ENCODE measurements at regions not wholly inside any gene's neighbourhood (a gene's known extent, or its start where the extent isn't known, plus 50 kb on each side); places are given as distances from the start of the nearest gene placed in this dataset.

GRCh38 chr14:89626233-89626806 lies 209.3 kb upstream of the FOXN3 start:
- H3K4me2 ChIP-seq (ENCODE audit: low read length): no peak overlapping the region
- no peaks in the 10 kb centered on the region for H4K20me1 ChIP-seq (ENCODE audit: insufficient read depth)
- no peaks in the 10 kb centered on the region for H3F3A ChIP-seq (ENCODE audit: insufficient read depth, low read length, poor library complexity, severe bottlenecking)
- H3K9ac ChIP-seq (ENCODE audit: low read length): no peak overlapping the region
- no peaks in the 10 kb centered on the region for H3K27me3 ChIP-seq (ENCODE audit: insufficient read depth, low read depth, low read length)
- H3K27ac ChIP-seq (ENCODE audit: low read length): no peak overlapping the region
- no peak overlapping the region for H3K4me3 ChIP-seq (ENCODE audit: low read length)
- H3K79me2 ChIP-seq (replicated peaks; ENCODE audit: insufficient read depth, low read length): no peaks in the 10 kb centered on the region
- no peaks in the 10 kb centered on the region for H3K36me3 ChIP-seq (ENCODE audit: insufficient read depth, low read length)
- H3K9me2 ChIP-seq (ENCODE audit: insufficient read depth, low read length): no peaks in the 10 kb centered on the region
- H2AFZ ChIP-seq (ENCODE audit: low read depth, low read length): no peak overlapping the region
- TF ChIP-seq, protein P1, sequence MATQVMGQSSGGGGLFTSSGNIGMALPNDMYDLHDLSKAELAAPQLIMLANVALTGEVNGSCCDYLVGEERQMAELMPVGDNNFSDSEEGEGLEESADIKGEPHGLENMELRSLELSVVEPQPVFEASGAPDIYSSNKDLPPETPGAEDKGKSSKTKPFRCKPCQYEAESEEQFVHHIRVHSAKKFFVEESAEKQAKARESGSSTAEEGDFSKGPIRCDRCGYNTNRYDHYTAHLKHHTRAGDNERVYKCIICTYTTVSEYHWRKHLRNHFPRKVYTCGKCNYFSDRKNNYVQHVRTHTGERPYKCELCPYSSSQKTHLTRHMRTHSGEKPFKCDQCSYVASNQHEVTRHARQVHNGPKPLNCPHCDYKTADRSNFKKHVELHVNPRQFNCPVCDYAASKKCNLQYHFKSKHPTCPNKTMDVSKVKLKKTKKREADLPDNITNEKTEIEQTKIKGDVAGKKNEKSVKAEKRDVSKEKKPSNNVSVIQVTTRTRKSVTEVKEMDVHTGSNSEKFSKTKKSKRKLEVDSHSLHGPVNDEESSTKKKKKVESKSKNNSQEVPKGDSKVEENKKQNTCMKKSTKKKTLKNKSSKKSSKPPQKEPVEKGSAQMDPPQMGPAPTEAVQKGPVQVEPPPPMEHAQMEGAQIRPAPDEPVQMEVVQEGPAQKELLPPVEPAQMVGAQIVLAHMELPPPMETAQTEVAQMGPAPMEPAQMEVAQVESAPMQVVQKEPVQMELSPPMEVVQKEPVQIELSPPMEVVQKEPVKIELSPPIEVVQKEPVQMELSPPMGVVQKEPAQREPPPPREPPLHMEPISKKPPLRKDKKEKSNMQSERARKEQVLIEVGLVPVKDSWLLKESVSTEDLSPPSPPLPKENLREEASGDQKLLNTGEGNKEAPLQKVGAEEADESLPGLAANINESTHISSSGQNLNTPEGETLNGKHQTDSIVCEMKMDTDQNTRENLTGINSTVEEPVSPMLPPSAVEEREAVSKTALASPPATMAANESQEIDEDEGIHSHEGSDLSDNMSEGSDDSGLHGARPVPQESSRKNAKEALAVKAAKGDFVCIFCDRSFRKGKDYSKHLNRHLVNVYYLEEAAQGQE (IDR thresholded peaks at IDR 0.05; ENCODE audit: borderline replicate concordance): no peak
- TF ChIP-seq RAD21 (conservative IDR thresholded peaks at IDR 0.05) (no peak), EZH2 (IDR thresholded peaks at IDR 0.05; ENCODE audit: borderline replicate concordance, insufficient read depth, low read length, poor library complexity, severe bottlenecking) (no peak), POLR2AphosphoS5 (IDR thresholded peaks at IDR 0.05) (no peak), SMC3 (conservative IDR thresholded peaks at IDR 0.05; ENCODE audit: poor library complexity) (no peak), EP300 (conservative IDR thresholded peaks at IDR 0.05; ENCODE audit: poor library complexity, severe bottlenecking) (no peak), MXI1 (conservative IDR thresholded peaks at IDR 0.05; ENCODE audit: poor library complexity, severe bottlenecking) (no peak), TAF1 (IDR thresholded peaks at IDR 0.05; ENCODE audit: low read depth) (no peak)
- TF ChIP-seq, protein P2, sequence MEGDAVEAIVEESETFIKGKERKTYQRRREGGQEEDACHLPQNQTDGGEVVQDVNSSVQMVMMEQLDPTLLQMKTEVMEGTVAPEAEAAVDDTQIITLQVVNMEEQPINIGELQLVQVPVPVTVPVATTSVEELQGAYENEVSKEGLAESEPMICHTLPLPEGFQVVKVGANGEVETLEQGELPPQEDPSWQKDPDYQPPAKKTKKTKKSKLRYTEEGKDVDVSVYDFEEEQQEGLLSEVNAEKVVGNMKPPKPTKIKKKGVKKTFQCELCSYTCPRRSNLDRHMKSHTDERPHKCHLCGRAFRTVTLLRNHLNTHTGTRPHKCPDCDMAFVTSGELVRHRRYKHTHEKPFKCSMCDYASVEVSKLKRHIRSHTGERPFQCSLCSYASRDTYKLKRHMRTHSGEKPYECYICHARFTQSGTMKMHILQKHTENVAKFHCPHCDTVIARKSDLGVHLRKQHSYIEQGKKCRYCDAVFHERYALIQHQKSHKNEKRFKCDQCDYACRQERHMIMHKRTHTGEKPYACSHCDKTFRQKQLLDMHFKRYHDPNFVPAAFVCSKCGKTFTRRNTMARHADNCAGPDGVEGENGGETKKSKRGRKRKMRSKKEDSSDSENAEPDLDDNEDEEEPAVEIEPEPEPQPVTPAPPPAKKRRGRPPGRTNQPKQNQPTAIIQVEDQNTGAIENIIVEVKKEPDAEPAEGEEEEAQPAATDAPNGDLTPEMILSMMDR (IDR thresholded peaks at IDR 0.05; ENCODE audit: poor library complexity, severe bottlenecking): no peak
- H3K9me3 ChIP-seq (ENCODE audit: low read length): peaks cover 3% of the 10 kb centered on the region

GRCh38 chr14:89625731-89626232 lies 208.7 kb upstream of the FOXN3 start:
- Histone ChIP-seq H3K9me3 (ENCODE audit: low read length) (peaks cover 3% of the 10 kb centered on the region), H3K4me3 (ENCODE audit: low read length) (no peak overlapping the region), H3K27me3 (ENCODE audit: insufficient read depth, low read depth, low read length) (no peaks in the 10 kb centered on the region), H3K36me3 (ENCODE audit: insufficient read depth, low read length) (no peaks in the 10 kb centered on the region), H3K9ac (ENCODE audit: low read length) (no peak overlapping the region), H3K79me2 (replicated peaks; ENCODE audit: insufficient read depth, low read length) (no peaks in the 10 kb centered on the region), H3F3A (ENCODE audit: insufficient read depth, low read length, poor library complexity, severe bottlenecking) (no peaks in the 10 kb centered on the region), H4K20me1 (ENCODE audit: insufficient read depth) (no peaks in the 10 kb centered on the region), H3K27ac (ENCODE audit: low read length) (no peak overlapping the region), H3K4me2 (ENCODE audit: low read length) (no peak overlapping the region), H2AFZ (ENCODE audit: low read depth, low read length) (no peak overlapping the region), H3K9me2 (ENCODE audit: insufficient read depth, low read length) (no peaks in the 10 kb centered on the region)
- TF ChIP-seq TAF1 (IDR thresholded peaks at IDR 0.05; ENCODE audit: low read depth) (no peak), MXI1 (conservative IDR thresholded peaks at IDR 0.05; ENCODE audit: poor library complexity, severe bottlenecking) (no peak), EZH2 (IDR thresholded peaks at IDR 0.05; ENCODE audit: borderline replicate concordance, insufficient read depth, low read length, poor library complexity, severe bottlenecking) (no peak), EP300 (conservative IDR thresholded peaks at IDR 0.05; ENCODE audit: poor library complexity, severe bottlenecking) (no peak), RAD21 (conservative IDR thresholded peaks at IDR 0.05) (no peak), SMC3 (conservative IDR thresholded peaks at IDR 0.05; ENCODE audit: poor library complexity) (no peak), POLR2AphosphoS5 (IDR thresholded peaks at IDR 0.05) (no peak)
- TF ChIP-seq, protein P2 (IDR thresholded peaks at IDR 0.05; ENCODE audit: poor library complexity, severe bottlenecking): no peak
- TF ChIP-seq, protein P1 (IDR thresholded peaks at IDR 0.05; ENCODE audit: borderline replicate concordance): no peak

Measured in neural cell (in vitro differentiated cells).